ENCODE measurements at regions not wholly inside any gene's neighbourhood (a gene's known extent, or its start where the extent isn't known, plus 50 kb on each side); places are given as distances from the start of the nearest gene placed in this dataset.
"Not testable (repeated sequence)": the region's sequence is repeated elsewhere in the genome, so short reads cannot be mapped to it uniquely, and the experiment has no call there.

- CTCF ChIA-PET, result no interaction called here
- H3K4me2 ChIP-seq, result no peak overlapping the region
- DNase-seq, result no peak
- H3K27ac ChIP-seq, result no peak overlapping the region
- no TSS peak for BruUV-seq (replicated peaks)
- intact Hi-C loops (cut with micrococcal nuclease; ENCODE audit: unreplicated experiment), result loop anchor here (10.0 kb wide), 1 partner anchor 165 kb away; no protein-coding TSS in a partner anchor
- H3K4me3 ChIP-seq, result no peak overlapping the region
- no peak for TF ChIP-seq EZH2 (IDR thresholded peaks at IDR 0.05; ENCODE audit: low read depth)
- TF ChIP-seq, protein P1, sequence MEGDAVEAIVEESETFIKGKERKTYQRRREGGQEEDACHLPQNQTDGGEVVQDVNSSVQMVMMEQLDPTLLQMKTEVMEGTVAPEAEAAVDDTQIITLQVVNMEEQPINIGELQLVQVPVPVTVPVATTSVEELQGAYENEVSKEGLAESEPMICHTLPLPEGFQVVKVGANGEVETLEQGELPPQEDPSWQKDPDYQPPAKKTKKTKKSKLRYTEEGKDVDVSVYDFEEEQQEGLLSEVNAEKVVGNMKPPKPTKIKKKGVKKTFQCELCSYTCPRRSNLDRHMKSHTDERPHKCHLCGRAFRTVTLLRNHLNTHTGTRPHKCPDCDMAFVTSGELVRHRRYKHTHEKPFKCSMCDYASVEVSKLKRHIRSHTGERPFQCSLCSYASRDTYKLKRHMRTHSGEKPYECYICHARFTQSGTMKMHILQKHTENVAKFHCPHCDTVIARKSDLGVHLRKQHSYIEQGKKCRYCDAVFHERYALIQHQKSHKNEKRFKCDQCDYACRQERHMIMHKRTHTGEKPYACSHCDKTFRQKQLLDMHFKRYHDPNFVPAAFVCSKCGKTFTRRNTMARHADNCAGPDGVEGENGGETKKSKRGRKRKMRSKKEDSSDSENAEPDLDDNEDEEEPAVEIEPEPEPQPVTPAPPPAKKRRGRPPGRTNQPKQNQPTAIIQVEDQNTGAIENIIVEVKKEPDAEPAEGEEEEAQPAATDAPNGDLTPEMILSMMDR (conservative IDR thresholded peaks at IDR 0.05), result no peak
- POLR2A ChIA-PET (ENCODE audit: unreplicated experiment), result no interaction called here
- H2AFZ ChIP-seq, result no peak overlapping the region
- H3K36me3 ChIP-seq (ENCODE audit: low read depth), result no peaks in the 10 kb centered on the region
- H3K9me3 ChIP-seq (ENCODE audit: insufficient read depth, low read depth), result no peaks in the 10 kb centered on the region
- H4K20me1 ChIP-seq (ENCODE audit: insufficient read depth), result no peaks in the 10 kb centered on the region
- peaks cover 21% of the 10 kb centered on the region for H3K4me1 ChIP-seq (replicated peaks; ENCODE audit: insufficient read depth)
- H3K79me2 ChIP-seq (ENCODE audit: low read depth), result no peaks in the 10 kb centered on the region
- peaks cover 3% of the 10 kb centered on the region for H3F3A ChIP-seq (ENCODE audit: insufficient read depth, low read depth)
- H3K9me2 ChIP-seq (ENCODE audit: insufficient read depth), result no peaks in the 10 kb centered on the region
- no peaks in the 10 kb centered on the region for H3K27me3 ChIP-seq (ENCODE audit: insufficient read depth, low read depth)
Measured at GRCh38 chr17:20930081-20930760, 112.6 kb downstream of the USP22 start.

- H3K27ac ChIP-seq; H3K4me3 ChIP-seq; H3K9me3 ChIP-seq (ENCODE audit: insufficient read depth, low read depth); POLR2A ChIA-PET (ENCODE audit: unreplicated experiment); H3K9me2 ChIP-seq (ENCODE audit: insufficient read depth); BruUV-seq (replicated peaks); H3K4me2 ChIP-seq; H3K79me2 ChIP-seq (ENCODE audit: low read depth); H4K20me1 ChIP-seq (ENCODE audit: insufficient read depth); H3K27me3 ChIP-seq (ENCODE audit: insufficient read depth, low read depth); H2AFZ ChIP-seq; DNase-seq; H3K36me3 ChIP-seq (ENCODE audit: low read depth): not testable (repeated sequence)
- CTCF ChIA-PET, result interaction anchor here (1.7 kb wide), 1 partner anchor 11 kb away, joined by 5 read pairs; no protein-coding TSS in a partner anchor
- Histone ChIP-seq H3F3A (ENCODE audit: insufficient read depth, low read depth) (peaks cover 23% of the 10 kb centered on the region), H3K4me1 (replicated peaks; ENCODE audit: insufficient read depth) (peaks cover 40% of the 10 kb centered on the region)
- intact Hi-C loops (cut with micrococcal nuclease; ENCODE audit: unreplicated experiment), result loop anchor here (10.0 kb wide), 1 partner anchor 162 kb away; no protein-coding TSS in a partner anchor
Measured at GRCh38 chr17:20933040-20933439, 109.8 kb downstream of the USP22 start.

DNA sequence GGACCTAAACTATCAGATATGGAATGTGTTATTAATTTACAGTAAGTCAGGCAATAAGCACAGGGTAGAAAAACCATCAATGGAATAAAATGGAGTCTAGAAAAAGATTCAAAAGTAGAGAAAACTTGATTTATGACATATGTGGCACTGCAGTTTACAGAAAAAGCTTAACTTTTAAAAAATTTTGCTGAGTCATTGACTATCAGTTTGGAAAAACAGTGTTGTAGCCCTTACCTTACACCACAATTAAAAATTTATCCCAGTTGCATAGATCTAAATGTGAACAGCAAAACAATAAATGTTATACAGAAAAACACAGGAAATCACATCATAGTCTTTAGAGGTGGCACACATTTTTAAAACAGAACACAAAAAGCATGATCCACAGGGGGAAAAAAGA, 108.5 kb downstream of the USP22 start:
- H2AFZ ChIP-seq, result 0 out of 2 replicates have a peak overlapping the region, but pooled peaks have one; percentile 20

More for the DNA sequence above, 108.5 kb downstream of the USP22 start:
- H3F3A ChIP-seq (ENCODE audit: insufficient read depth, low read depth), result peaks cover 23% of the 10 kb centered on the region
- H3K79me2 ChIP-seq (ENCODE audit: low read depth), result no peaks in the 10 kb centered on the region
- no peak overlapping the region for H3K4me3 ChIP-seq
- no peaks in the 10 kb centered on the region for H3K9me3 ChIP-seq (ENCODE audit: insufficient read depth, low read depth)
- intact Hi-C loops (cut with micrococcal nuclease; ENCODE audit: unreplicated experiment), result loop anchor here (10.0 kb wide), 1 partner anchor 161 kb away; no protein-coding TSS in a partner anchor
- H3K4me2 ChIP-seq, result peak overlapping the region; percentile 9; the same call in 1 of the 2 replicates
- no peak for DNase-seq
- no peaks in the 10 kb centered on the region for H3K9me2 ChIP-seq (ENCODE audit: insufficient read depth)
- BruUV-seq (replicated peaks), result no TSS peak
- H3K36me3 ChIP-seq (ENCODE audit: low read depth), result no peaks in the 10 kb centered on the region
- peaks cover 40% of the 10 kb centered on the region for H3K4me1 ChIP-seq (replicated peaks; ENCODE audit: insufficient read depth)
- ChIA-PET CTCF (interaction anchor here (1.7 kb wide), 1 partner anchor 10 kb away, joined by 5 read pairs; no protein-coding TSS in a partner anchor), POLR2A (ENCODE audit: unreplicated experiment) (interaction anchor here (0.7 kb wide), 2 partner anchors 160 to 772 kb away, joined by 3 to 6 read pairs; no protein-coding TSS in a partner anchor)
- no peaks in the 10 kb centered on the region for H3K27me3 ChIP-seq (ENCODE audit: insufficient read depth, low read depth)
- peak overlapping the region; percentile 33; the same call in 1 of the 2 replicates for H3K27ac ChIP-seq
- TF ChIP-seq, protein P1 (conservative IDR thresholded peaks at IDR 0.05), result no peak
- no peak for TF ChIP-seq EZH2 (IDR thresholded peaks at IDR 0.05; ENCODE audit: low read depth)
- H4K20me1 ChIP-seq (ENCODE audit: insufficient read depth), result no peaks in the 10 kb centered on the region
